SK-N-MC (cell line): ENCODE measurements at regions not wholly inside any gene's neighbourhood (a gene's known extent, or its start where the extent isn't known, plus 50 kb on each side); places are given as distances from the start of the nearest gene placed in this dataset.

Experiments
- EZH2 ChIP-seq: fragments of 200-600 bp; sonication (generic); IDR thresholded peaks from one replicate; pipeline ENCODE4 v1.6.1; 2017; ENCODE audit warnings: antibody characterized with exemption
- POLR2AphosphoS5 ChIP-seq: IDR thresholded peaks from 2 replicates; pipeline ENCODE4 v1.6.1; 2012; ENCODE audit warnings: mild to moderate bottlenecking, low read depth, low read length, borderline replicate concordance

GRCh38 chr5:2288968-2289367 is 406.2 kb upstream of the IRX4 start:
- TF ChIP-seq POLR2AphosphoS5 (no peak), EZH2 (no peak)
